Keratinocyte (primary cell): ENCODE measurements at regions not wholly inside any gene's neighbourhood (a gene's known extent, or its start where the extent isn't known, plus 50 kb on each side); places are given as distances from the start of the nearest gene placed in this dataset.

Experiments used
- EZH2 ChIP-seq: IDR thresholded peaks from one replicate; pipeline ENCODE4 v1.6.1; 2012; ENCODE audit warnings: inconsistent platforms, mild to moderate bottlenecking, low read length, moderate library complexity
- TF ChIP-seq, protein P1 (sequence below), 3 experiments: IDR thresholded peaks in 1 of 3; conservative IDR thresholded peaks in 1 of 3; optimal IDR thresholded peaks in 1 of 3; 2 replicates in 2 of 3; 3 replicates in 1 of 3; pipeline versions ENCODE3 to v1.5.1; 2011; ENCODE audit warnings: low read length in 3 of 3, mild to moderate bottlenecking in 3 of 3, moderate library complexity in 2 of 3, control low read depth in 1 of 3, inconsistent platforms in 1 of 3; ENCODE audit not compliant: insufficient read depth in 2 of 3; ENCODE audit errors: extremely low read depth in 1 of 3

DNA sequence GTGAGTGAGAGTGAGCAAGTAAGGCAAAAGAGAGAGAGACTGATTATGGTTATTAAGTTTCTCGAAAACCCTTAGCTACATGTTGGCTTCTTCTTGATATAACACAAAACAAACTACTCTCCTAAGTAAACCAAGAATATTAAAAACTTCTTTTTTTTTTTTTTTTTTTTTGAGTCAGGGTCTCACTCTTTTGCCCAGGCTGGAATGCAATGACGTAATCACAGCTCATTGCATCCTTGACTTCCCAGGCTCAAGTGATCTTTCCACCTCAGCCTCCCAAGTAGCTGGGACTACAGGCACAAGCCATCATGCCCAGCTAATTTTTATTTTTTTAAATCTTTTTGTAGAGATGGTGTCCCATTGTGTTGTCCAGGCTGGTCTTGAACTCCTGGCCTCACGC lies 102.2 kb upstream of the IL6 start:
- TF ChIP-seq, protein P1, sequence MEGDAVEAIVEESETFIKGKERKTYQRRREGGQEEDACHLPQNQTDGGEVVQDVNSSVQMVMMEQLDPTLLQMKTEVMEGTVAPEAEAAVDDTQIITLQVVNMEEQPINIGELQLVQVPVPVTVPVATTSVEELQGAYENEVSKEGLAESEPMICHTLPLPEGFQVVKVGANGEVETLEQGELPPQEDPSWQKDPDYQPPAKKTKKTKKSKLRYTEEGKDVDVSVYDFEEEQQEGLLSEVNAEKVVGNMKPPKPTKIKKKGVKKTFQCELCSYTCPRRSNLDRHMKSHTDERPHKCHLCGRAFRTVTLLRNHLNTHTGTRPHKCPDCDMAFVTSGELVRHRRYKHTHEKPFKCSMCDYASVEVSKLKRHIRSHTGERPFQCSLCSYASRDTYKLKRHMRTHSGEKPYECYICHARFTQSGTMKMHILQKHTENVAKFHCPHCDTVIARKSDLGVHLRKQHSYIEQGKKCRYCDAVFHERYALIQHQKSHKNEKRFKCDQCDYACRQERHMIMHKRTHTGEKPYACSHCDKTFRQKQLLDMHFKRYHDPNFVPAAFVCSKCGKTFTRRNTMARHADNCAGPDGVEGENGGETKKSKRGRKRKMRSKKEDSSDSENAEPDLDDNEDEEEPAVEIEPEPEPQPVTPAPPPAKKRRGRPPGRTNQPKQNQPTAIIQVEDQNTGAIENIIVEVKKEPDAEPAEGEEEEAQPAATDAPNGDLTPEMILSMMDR (optimal IDR thresholded peaks at IDR 0.05 in 1 of 3, IDR thresholded peaks at IDR 0.05 in 1 of 3, conservative IDR thresholded peaks at IDR 0.05 in 1 of 3; ENCODE audit: extremely low read depth in 1 of 3, insufficient read depth in 2 of 3, low read length in 3 of 3), result no peak
- no peak for TF ChIP-seq EZH2
